ENCODE measurements at regions not wholly inside any gene's neighbourhood (a gene's known extent, or its start where the extent isn't known, plus 50 kb on each side); places are given as distances from the start of the nearest gene placed in this dataset.

- in situ Hi-C loops (cut with HindIII; ENCODE audit: extremely low pct_ligation_motif_present, low pct_unique_long_range_greater_than_20kb) (no loop called here), intact Hi-C loops (cut with micrococcal nuclease; ENCODE audit: unreplicated experiment) (no loop called here)
- Histone ChIP-seq H3K27ac (ENCODE audit: extremely low read length, insufficient read depth, low read length) (no peak overlapping the region), H3K27me3 (ENCODE audit: control insufficient read depth in 1 of 2, insufficient read depth in 2 of 2, low read length in 2 of 2) (no peaks in the 10 kb centered on the region), H3K4me3 (replicated peaks in 1 of 3; ENCODE audit: insufficient read depth in 1 of 3, low read depth in 2 of 3, low read length in 3 of 3) (no peak overlapping the region), H3K4me2 (ENCODE audit: low read depth, low read length) (no peak overlapping the region), H3K9me3 (ENCODE audit: low read length) (no peaks in the 10 kb centered on the region), H3K4me1 (ENCODE audit: insufficient read depth, low read length) (peaks cover 53% of the 10 kb centered on the region), H2AFZ (ENCODE audit: low read length) (no peak overlapping the region), H3K79me2 (ENCODE audit: insufficient read depth, low read length) (no peaks in the 10 kb centered on the region), H4K20me1 (ENCODE audit: insufficient read depth, low read length) (no peaks in the 10 kb centered on the region), H3K36me3 (replicated peaks in 1 of 2; ENCODE audit: control insufficient read depth in 1 of 2, insufficient read depth in 2 of 2, low read length in 2 of 2) (no peaks in the 10 kb centered on the region), H3K9ac (ENCODE audit: insufficient read depth, low read depth, low read length) (no peak overlapping the region)
- no peak for DNase-seq (ENCODE audit: low spot score)
- FAIRE-seq = no peak
- ATAC-seq = no peak
- POLR2A ChIA-PET = no interaction called here
- TF ChIP-seq ZNF652 (CRISPR knock-in tag; IDR thresholded peaks at IDR 0.05; ENCODE audit: borderline replicate concordance, low read depth) (no peak), ZMAT3 (CRISPR knock-in tag; conservative IDR thresholded peaks at IDR 0.05) (no peak), ZNF124 (CRISPR knock-in tag; IDR thresholded peaks at IDR 0.05) (no peak), SIX1 (CRISPR knock-in tag; IDR thresholded peaks at IDR 0.05; ENCODE audit: borderline replicate concordance) (no peak), ZFP62 (CRISPR knock-in tag; IDR thresholded peaks at IDR 0.05) (no peak), ZKSCAN1 (IDR thresholded peaks at IDR 0.05; ENCODE audit: low read length) (no peak), SRSF4 (IDR thresholded peaks at IDR 0.05; ENCODE audit: low read depth, low read length, poor library complexity, severe bottlenecking) (no peak), BORCS8-MEF2B (CRISPR knock-in tag; IDR thresholded peaks at IDR 0.05) (no peak), ZNF75D (CRISPR knock-in tag; IDR thresholded peaks at IDR 0.05; ENCODE audit: borderline replicate concordance) (no peak), ZNF225 (CRISPR knock-in tag; IDR thresholded peaks at IDR 0.05) (no peak), E2F2 (CRISPR knock-in tag; IDR thresholded peaks at IDR 0.05; ENCODE audit: borderline replicate concordance) (no peak), MYNN (CRISPR knock-in tag; IDR thresholded peaks at IDR 0.05; ENCODE audit: low read depth) (no peak), ZNF563 (CRISPR knock-in tag; IDR thresholded peaks at IDR 0.05) (no peak), GABPB1 (CRISPR knock-in tag; IDR thresholded peaks at IDR 0.05) (no peak)
- CTCF ChIA-PET (ENCODE audit: low intra/inter-chr PET ratio, low total read pairs) = no interaction called here
- no TSS peak for BruUV-seq (replicated peaks)
- 81% methylated on average over 1 of the region's 1 CpG for WGBS (ENCODE audit: low lambda C conversion rate)
Observed at GRCh38 chr18:70387027-70387426, 98.2 kb downstream of the SOCS6 start.

All from HepG2 (cell line).